NCI-H2029 (cell line): ENCODE measurements at regions not wholly inside any gene's neighbourhood (a gene's known extent, or its start where the extent isn't known, plus 50 kb on each side); places are given as distances from the start of the nearest gene placed in this dataset.

Experiments used
- DNase-seq: peaks from one replicate; lab custom pipeline; 2025; lab: John Stamatoyannopoulos, UW

GRCh38 chr9:7946458-7946857 is 146.9 kb upstream of the DMAC1 start:
- DNase-seq: no peak

GRCh38 chr9:7944572-7944971 is 145.0 kb upstream of the DMAC1 start:
- no peak for DNase-seq

GRCh38 chr9:7937761-7938491 is 138.3 kb upstream of the DMAC1 start:
- DNase-seq: no peak

- no peak for DNase-seq
Observed at GRCh38 chr9:7936996-7937395, 137.4 kb upstream of the DMAC1 start.

- DNase-seq: no peak
Observed at GRCh38 chr9:7936163-7936562, 136.6 kb upstream of the DMAC1 start.

GRCh38 chr9:7935681-7936080 is 136.1 kb upstream of the DMAC1 start:
- DNase-seq: no peak

- no peak for DNase-seq
Observed at GRCh38 chr9:7932767-7933166, 133.2 kb upstream of the DMAC1 start.

- DNase-seq: no peak
Observed at GRCh38 chr9:7930613-7931012, 131.0 kb upstream of the DMAC1 start.

- no peak for DNase-seq
Observed at GRCh38 chr9:7921545-7922197, 122.1 kb upstream of the DMAC1 start.

- DNase-seq: no peak
Observed at GRCh38 chr9:7912037-7912535, 112.5 kb upstream of the DMAC1 start.

GRCh38 chr9:7910426-7911020 is 110.9 kb upstream of the DMAC1 start:
- no peak for DNase-seq

- no peak for DNase-seq
Observed at GRCh38 chr9:7909537-7909936, 110.0 kb upstream of the DMAC1 start.

- no peak for DNase-seq
Observed at GRCh38 chr9:7907551-7908337, 108.2 kb upstream of the DMAC1 start.

GRCh38 chr9:7906783-7907550 is 107.4 kb upstream of the DMAC1 start:
- no peak for DNase-seq

GRCh38 chr9:7901621-7902020 is 102.0 kb upstream of the DMAC1 start:
- DNase-seq: no peak

GRCh38 chr9:7900541-7900940 is 101.0 kb upstream of the DMAC1 start:
- no peak for DNase-seq

- no peak for DNase-seq
Observed at GRCh38 chr9:7899753-7900152, 100.2 kb upstream of the DMAC1 start.

- no peak for DNase-seq
Observed at GRCh38 chr9:7894231-7894630, 94.7 kb upstream of the DMAC1 start.

- DNase-seq: no peak
Observed at GRCh38 chr9:7892975-7893374, 93.4 kb upstream of the DMAC1 start.

- no peak for DNase-seq
Observed at GRCh38 chr9:7879551-7880245, 80.1 kb upstream of the DMAC1 start.
